GM12878 (cell line): ENCODE measurements at regions not wholly inside any gene's neighbourhood (a gene's known extent, or its start where the extent isn't known, plus 50 kb on each side); places are given as distances from the start of the nearest gene placed in this dataset.

ENCODE experiments used
- ATAC-seq: fragments of 200-7000 bp; cut with Tn5 transposase; 3 replicates; pipeline ENCODE4 v1.9.1; 2020; ENCODE audit warnings: mild to moderate bottlenecking, moderate library complexity
- BruUV-seq: library from RNA; stranded (reverse); fragments of 400-500 nt; replicated peaks from 2 replicates; lab custom pipeline; 2021; lab: Mats Ljungman, UMichigan
- CTCF ChIA-PET: fragments of 300-600 bp; sonication (Branson Sonifier 250); formaldehyde crosslinking; extraction: SDS; loops from one replicate; lab custom pipeline; 2021; ENCODE audit warnings: inconsistent platforms; lab: Yijun Ruan, JAX
- POLR2A ChIA-PET: fragments of 350-600 bp; formaldehyde crosslinking; extraction: SDS; loops from one replicate; lab custom pipeline; 2021; ENCODE audit warnings: inconsistent platforms; lab: Charles Lee
- RAD21 ChIA-PET: fragments of 300-600 bp; sonication (Branson Sonifier 250); formaldehyde crosslinking; loops from one replicate; lab custom pipeline; 2023; ENCODE audit warnings: antibody characterized with exemption; ENCODE audit not compliant: unreplicated experiment; lab: Charles Lee
- SMC1A ChIA-PET: fragments of 300-600 bp; sonication (Branson Sonifier 250); formaldehyde crosslinking; loops from one replicate; lab custom pipeline; 2023; ENCODE audit not compliant: unreplicated experiment, uncharacterized antibody; lab: Charles Lee
- DNase-seq: peaks from one replicate; pipeline ENCODE4 v3.0.0-alpha.2; 2011; ENCODE audit warnings: low read depth, low spot score
- FAIRE-seq: peaks from 3 replicates; lab custom pipeline; 2011; peaks lifted over from hg19 to GRCh38; lab: Jason Lieb, UNC
- H2AFZ ChIP-seq: 2 replicates; pipeline ENCODE4 v1.6.0; 2011; ENCODE audit warnings: low read depth, low read length, control low read depth; ENCODE audit not compliant: control insufficient read depth
- H3K27ac ChIP-seq: 2 replicates; pipeline ENCODE4 v1.5.1; 2011; ENCODE audit warnings: control low read depth; ENCODE audit not compliant: control insufficient read depth, insufficient read depth
- H3K27me3 ChIP-seq, 2 experiments: replicated peaks in 1 of 2; 2 replicates each; pipeline versions ENCODE4 v1.6.0 to v1.6.1; 2011; ENCODE audit warnings: low read length in 1 of 2; ENCODE audit not compliant: control insufficient read depth in 2 of 2, insufficient read depth in 2 of 2
- H3K36me3 ChIP-seq, 2 experiments: 2 replicates each; pipeline ENCODE4 v1.5.1; 2011; ENCODE audit warnings: low read length in 1 of 2; ENCODE audit not compliant: control insufficient read depth in 2 of 2, insufficient read depth in 2 of 2
- H3K4me1 ChIP-seq: 2 replicates; pipeline ENCODE4 v1.6.1; 2011; ENCODE audit warnings: mild to moderate bottlenecking, low read length, moderate library complexity, mixed read lengths; ENCODE audit not compliant: control insufficient read depth, insufficient read depth
- H3K4me2 ChIP-seq: 2 replicates; pipeline ENCODE4 v1.6.0; 2011; ENCODE audit warnings: control low read depth; ENCODE audit not compliant: control insufficient read depth, insufficient read depth
- H3K4me3 ChIP-seq: fragments of 200-600 bp; sonication (generic); 2 replicates; pipeline ENCODE4 v1.5.1; 2016
- H3K79me2 ChIP-seq: 2 replicates; pipeline ENCODE4 v1.6.0; 2011; ENCODE audit warnings: low read length; ENCODE audit not compliant: control insufficient read depth, insufficient read depth
- H3K9ac ChIP-seq: 2 replicates; pipeline ENCODE4 v1.8.0; 2011; ENCODE audit warnings: low read length, control low read depth, mixed read lengths; ENCODE audit not compliant: control insufficient read depth, insufficient read depth
- H3K9me3 ChIP-seq: replicated peaks from 3 replicates; pipeline ENCODE4 v1.5.1; 2011; ENCODE audit warnings: mild to moderate bottlenecking, low read length; ENCODE audit not compliant: control insufficient read depth, insufficient read depth
- H4K20me1 ChIP-seq: 2 replicates; pipeline ENCODE4 v1.6.0; 2011; ENCODE audit not compliant: control insufficient read depth, insufficient read depth
- BMI1 ChIP-seq: fragments of 450-650 bp; IDR thresholded peaks from 2 replicates; pipeline ENCODE4 v1.6.1; 2016; ENCODE audit warnings: mild to moderate bottlenecking, moderate library complexity, borderline replicate concordance
- GATAD2B ChIP-seq: fragments of 450-650 bp; conservative IDR thresholded peaks from 2 replicates; pipeline ENCODE4 v1.6.1; 2017; ENCODE audit warnings: low read depth, mild to moderate bottlenecking, moderate library complexity
- IKZF1 ChIP-seq: fragments of 450-650 bp; conservative IDR thresholded peaks from 2 replicates; pipeline ENCODE4 v1.6.1; 2017; ENCODE audit warnings: antibody characterized with exemption, mild to moderate bottlenecking
- KLF5 ChIP-seq: fragments of 450-650 bp; IDR thresholded peaks from 2 replicates; pipeline ENCODE4 v1.6.1; 2014; ENCODE audit warnings: mild to moderate bottlenecking; ENCODE audit not compliant: partially characterized antibody
- MYC ChIP-seq: IDR thresholded peaks from 2 replicates; pipeline ENCODE4 v1.6.1; 2011; ENCODE audit warnings: mild to moderate bottlenecking, low read length, moderate library complexity, inconsistent platforms; ENCODE audit not compliant: insufficient read depth, insufficient replicate concordance, insufficient read length, severe bottlenecking
- RCOR1 ChIP-seq: conservative IDR thresholded peaks from 2 replicates; pipeline ENCODE4 v1.6.1; 2012; ENCODE audit warnings: low read depth, low read length, improper control_type of control experiment
- SIN3A ChIP-seq: IDR thresholded peaks from 2 replicates; pipeline ENCODE4 v1.6.1; 2012; ENCODE audit warnings: low read depth, low read length, improper control_type of control experiment
- SPI1 ChIP-seq: IDR thresholded peaks from 2 replicates; pipeline ENCODE4 v1.6.1; 2011; ENCODE audit warnings: low read depth, mild to moderate bottlenecking, low read length, moderate library complexity, borderline replicate concordance; ENCODE audit not compliant: insufficient read depth
- ZNF622 ChIP-seq: fragments of 450-650 bp; IDR thresholded peaks from 2 replicates; pipeline ENCODE4 v1.6.1; 2017; ENCODE audit warnings: mild to moderate bottlenecking, inconsistent platforms
- WGBS: methylation state at CpG from one replicate; pipeline ENCODE4 v1.1.6; 2016; ENCODE audit warnings: low lambda C conversion rate; ENCODE audit not compliant: insufficient replicate concordance, insufficient coverage; ENCODE audit errors: missing lambda C conversion rate; 5-methylcytosine and 5-hydroxymethylcytosine counted together
- in situ Hi-C: fragments of 300-500 bp; cut with MboI; formaldehyde crosslinking; loops from 9 replicates; pipeline ENCODE4 v1.14.3; 2018; ENCODE audit warnings: mixed read lengths
- intact Hi-C: fragments of 100-400 bp; cut with micrococcal nuclease; formaldehyde crosslinking; loops from one replicate; pipeline ENCODE4 v1.14.2; 2022; ENCODE audit not compliant: unreplicated experiment
- TF ChIP-seq, protein P1 (sequence below): fragments of 450-650 bp; IDR thresholded peaks from 2 replicates; pipeline ENCODE4 v1.6.1; 2016; ENCODE audit warnings: mild to moderate bottlenecking

DNA sequence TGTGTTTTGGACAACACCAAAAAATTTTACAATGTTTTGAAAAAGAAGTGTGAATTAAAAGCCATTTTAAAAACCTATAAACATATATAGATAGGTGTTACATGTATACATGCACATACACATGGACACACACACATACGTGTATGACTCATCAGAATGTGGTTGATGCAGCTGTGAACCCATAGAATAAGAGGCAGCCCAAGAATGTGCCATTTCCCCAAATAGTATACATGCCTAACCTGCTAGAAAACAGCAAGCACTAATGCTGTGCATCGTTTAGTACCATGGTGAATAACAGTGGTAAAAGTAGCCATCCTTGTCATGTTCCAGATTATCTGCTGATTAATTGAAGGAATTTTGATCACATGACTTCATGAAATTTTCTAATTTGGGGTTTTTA, 149.0 kb downstream of the DSEL start (continued):
- TF ChIP-seq, protein P1, sequence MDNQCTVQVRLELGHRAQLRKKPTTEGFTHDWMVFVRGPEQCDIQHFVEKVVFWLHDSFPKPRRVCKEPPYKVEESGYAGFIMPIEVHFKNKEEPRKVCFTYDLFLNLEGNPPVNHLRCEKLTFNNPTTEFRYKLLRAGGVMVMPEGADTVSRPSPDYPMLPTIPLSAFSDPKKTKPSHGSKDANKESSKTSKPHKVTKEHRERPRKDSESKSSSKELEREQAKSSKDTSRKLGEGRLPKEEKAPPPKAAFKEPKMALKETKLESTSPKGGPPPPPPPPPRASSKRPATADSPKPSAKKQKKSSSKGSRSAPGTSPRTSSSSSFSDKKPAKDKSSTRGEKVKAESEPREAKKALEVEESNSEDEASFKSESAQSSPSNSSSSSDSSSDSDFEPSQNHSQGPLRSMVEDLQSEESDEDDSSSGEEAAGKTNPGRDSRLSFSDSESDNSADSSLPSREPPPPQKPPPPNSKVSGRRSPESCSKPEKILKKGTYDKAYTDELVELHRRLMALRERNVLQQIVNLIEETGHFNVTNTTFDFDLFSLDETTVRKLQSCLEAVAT: no peak
- TF ChIP-seq GATAD2B (no peak), IKZF1 (no peak), SPI1 (no peak), SIN3A (no peak), ZNF622 (no peak)

DNA sequence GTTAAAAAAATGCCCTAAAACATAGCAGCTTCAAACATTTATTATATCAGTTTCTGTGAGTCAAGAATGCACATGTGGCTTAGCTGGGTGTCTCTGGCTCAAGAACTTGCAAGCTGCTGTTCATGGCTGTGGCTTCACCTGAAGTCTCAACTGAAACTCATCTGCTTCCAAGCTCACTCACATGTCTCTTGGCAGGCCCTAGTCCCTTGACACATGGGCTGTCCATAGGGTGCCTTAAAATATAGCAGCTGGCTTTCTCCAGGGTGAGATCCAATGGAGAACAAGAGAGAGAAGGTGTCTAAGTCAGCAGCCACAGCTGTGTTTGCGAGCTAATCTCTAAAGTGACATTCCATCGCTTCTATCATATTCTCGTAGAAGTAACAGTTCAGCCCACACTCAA, 152.8 kb downstream of the DSEL start:
- no peak for TF ChIP-seq RCOR1
- no peak for TF ChIP-seq KLF5
- TF ChIP-seq MYC: no peak
- TF ChIP-seq BMI1: no peak
- in situ Hi-C loops: no loop called here

More for the DNA sequence above, 152.8 kb downstream of the DSEL start:
- Histone ChIP-seq H3K9me3 (no peaks in the 10 kb centered on the region), H3K4me2 (no peak overlapping the region), H3K79me2 (no peaks in the 10 kb centered on the region), H3K4me1 (no peaks in the 10 kb centered on the region), H3K36me3 (no peaks in the 10 kb centered on the region), H4K20me1 (no peaks in the 10 kb centered on the region), H3K4me3 (no peak overlapping the region), H3K27me3 (no peaks in the 10 kb centered on the region), H3K9ac (no peak overlapping the region), H2AFZ (no peak overlapping the region), H3K27ac (no peak overlapping the region)
- WGBS: 46% methylated on average over 3 of the region's 3 CpGs
- no TSS peak for BruUV-seq
- RAD21 ChIA-PET: no interaction called here
- CTCF ChIA-PET: interaction anchor here (0.8 kb wide), 1 partner anchor 20 kb away, joined by 3 read pairs; no protein-coding TSS in a partner anchor
- ATAC-seq (no peak), FAIRE-seq (no peak), DNase-seq (no peak)
- POLR2A ChIA-PET: no interaction called here
- SMC1A ChIA-PET: no interaction called here
- intact Hi-C loops: no loop called here
